Ishikawa (cell line): ENCODE measurements at regions not wholly inside any gene's neighbourhood (a gene's known extent, or its start where the extent isn't known, plus 50 kb on each side); places are given as distances from the start of the nearest gene placed in this dataset.

Experiments
- CEBPB ChIP-seq: IDR thresholded peaks from 2 replicates; pipeline ENCODE4 v1.6.1; 2012
- CREB1 ChIP-seq: IDR thresholded peaks from 2 replicates; pipeline ENCODE4 v1.6.1; 2012; ENCODE audit warnings: low read depth
- EGR1 ChIP-seq: IDR thresholded peaks from 2 replicates; pipeline ENCODE4 v1.6.1; 2012
- EP300 ChIP-seq: IDR thresholded peaks from 2 replicates; pipeline ENCODE4 v1.6.1; 2012; ENCODE audit warnings: borderline replicate concordance
- FOXM1 ChIP-seq: IDR thresholded peaks from 2 replicates; pipeline ENCODE4 v1.6.1; 2012; ENCODE audit warnings: low read depth, borderline replicate concordance
- MAX ChIP-seq: IDR thresholded peaks from 2 replicates; pipeline ENCODE4 v1.6.1; 2012
- NFIC ChIP-seq: IDR thresholded peaks from 2 replicates; pipeline ENCODE4 v1.6.1; 2012
- RAD21 ChIP-seq: IDR thresholded peaks from 2 replicates; pipeline ENCODE4 v1.6.1; 2012; ENCODE audit warnings: low read depth
- REST ChIP-seq: IDR thresholded peaks from 2 replicates; pipeline ENCODE4 v1.6.1; 2012; ENCODE audit warnings: low read depth, mild to moderate bottlenecking
- TAF1 ChIP-seq: IDR thresholded peaks from 2 replicates; pipeline ENCODE4 v1.6.1; 2012; ENCODE audit warnings: low read depth, mild to moderate bottlenecking
- TCF12 ChIP-seq: IDR thresholded peaks from 2 replicates; pipeline ENCODE4 v1.6.1; 2012; ENCODE audit warnings: low read depth
- TEAD4 ChIP-seq: IDR thresholded peaks from 2 replicates; pipeline ENCODE4 v1.6.1; 2012
- USF1 ChIP-seq: IDR thresholded peaks from 2 replicates; pipeline ENCODE4 v1.6.1; 2012
- YY1 ChIP-seq: IDR thresholded peaks from 2 replicates; pipeline ENCODE4 v1.6.1; 2012; ENCODE audit warnings: low read depth
- ZBTB7A ChIP-seq: IDR thresholded peaks from 2 replicates; pipeline ENCODE4 v1.6.1; 2012; ENCODE audit warnings: low read depth

- TF ChIP-seq NFIC (no peak), RAD21 (no peak), REST (no peak), MAX (no peak), CEBPB (no peak), USF1 (no peak), YY1 (no peak), ZBTB7A (no peak), TAF1 (no peak), CREB1 (no peak), TEAD4 (no peak)
These were observed 264.7 kb upstream of the NFE2L3 start for GRCh38 chr7:25887266-25887665.

- TF ChIP-seq TEAD4, result no peak
- no peak for TF ChIP-seq TCF12
These were observed 264.0 kb upstream of the NFE2L3 start for GRCh38 chr7:25887795-25888559.

GRCh38 chr7:25889765-25890164 lies 262.2 kb upstream of the NFE2L3 start:
- TF ChIP-seq EGR1 (no peak), RAD21 (no peak), TAF1 (no peak), ZBTB7A (no peak), REST (no peak), TEAD4 (no peak), FOXM1 (no peak), YY1 (no peak), EP300 (no peak), TCF12 (no peak), CEBPB (no peak), MAX (no peak), NFIC (no peak), USF1 (no peak), CREB1 (no peak)

- TF ChIP-seq FOXM1 (no peak), REST (no peak), TAF1 (no peak), EP300 (no peak), CREB1 (no peak), MAX (no peak), YY1 (no peak)
These were observed 260.4 kb upstream of the NFE2L3 start for GRCh38 chr7:25891591-25891990.
